IMR-90 (cell line): ENCODE measurements at regions not wholly inside any gene's neighbourhood (a gene's known extent, or its start where the extent isn't known, plus 50 kb on each side); places are given as distances from the start of the nearest gene placed in this dataset.

ENCODE experiments used
- CEBPB ChIP-seq: IDR thresholded peaks from 2 replicates; pipeline ENCODE4 v1.6.1; 2012; ENCODE audit warnings: low read depth, low read length, improper control_type of control experiment
- POLR2A ChIP-seq: IDR thresholded peaks from 2 replicates; pipeline ENCODE4 v1.6.1; 2012; ENCODE audit warnings: mild to moderate bottlenecking, low read depth, low read length
- RAD21 ChIP-seq: IDR thresholded peaks from 2 replicates; pipeline ENCODE4 v1.6.1; 2012; ENCODE audit warnings: low read length, improper control_type of control experiment
- RCOR1 ChIP-seq: IDR thresholded peaks from 2 replicates; pipeline ENCODE4 v1.6.1; 2012; ENCODE audit warnings: mild to moderate bottlenecking, low read length, improper control_type of control experiment; ENCODE audit not compliant: insufficient replicate concordance
- TF ChIP-seq, protein P1 (sequence below): conservative IDR thresholded peaks from 2 replicates; pipeline ENCODE4 v1.5.1; 2012; ENCODE audit warnings: mild to moderate bottlenecking, low read depth, low read length, improper control_type of control experiment

DNA sequence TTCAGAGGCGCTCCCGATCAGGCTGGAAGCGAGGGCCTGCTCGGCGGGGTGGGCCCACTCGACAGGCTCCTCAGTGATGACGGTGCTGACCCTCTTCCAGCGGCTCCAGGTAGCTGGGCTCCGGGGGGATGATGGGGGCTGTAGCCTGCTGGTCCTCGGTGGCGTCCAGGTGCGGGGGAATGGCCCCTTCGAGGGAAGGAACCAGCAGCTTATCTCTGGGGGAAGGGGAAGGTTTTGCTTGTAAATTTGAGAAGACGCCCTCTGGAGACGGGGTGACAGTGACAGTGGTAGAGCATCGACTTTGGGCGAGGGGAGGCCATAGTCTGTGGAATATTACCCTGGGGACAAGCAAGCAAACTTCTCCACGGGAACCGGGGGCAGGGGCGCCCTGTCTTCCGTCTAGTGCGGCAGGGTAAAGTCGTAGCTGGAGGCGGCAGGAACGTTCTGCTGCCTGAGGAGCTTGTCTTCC, 891.9 kb upstream of the LRRTM1 start:
- TF ChIP-seq, protein P1, sequence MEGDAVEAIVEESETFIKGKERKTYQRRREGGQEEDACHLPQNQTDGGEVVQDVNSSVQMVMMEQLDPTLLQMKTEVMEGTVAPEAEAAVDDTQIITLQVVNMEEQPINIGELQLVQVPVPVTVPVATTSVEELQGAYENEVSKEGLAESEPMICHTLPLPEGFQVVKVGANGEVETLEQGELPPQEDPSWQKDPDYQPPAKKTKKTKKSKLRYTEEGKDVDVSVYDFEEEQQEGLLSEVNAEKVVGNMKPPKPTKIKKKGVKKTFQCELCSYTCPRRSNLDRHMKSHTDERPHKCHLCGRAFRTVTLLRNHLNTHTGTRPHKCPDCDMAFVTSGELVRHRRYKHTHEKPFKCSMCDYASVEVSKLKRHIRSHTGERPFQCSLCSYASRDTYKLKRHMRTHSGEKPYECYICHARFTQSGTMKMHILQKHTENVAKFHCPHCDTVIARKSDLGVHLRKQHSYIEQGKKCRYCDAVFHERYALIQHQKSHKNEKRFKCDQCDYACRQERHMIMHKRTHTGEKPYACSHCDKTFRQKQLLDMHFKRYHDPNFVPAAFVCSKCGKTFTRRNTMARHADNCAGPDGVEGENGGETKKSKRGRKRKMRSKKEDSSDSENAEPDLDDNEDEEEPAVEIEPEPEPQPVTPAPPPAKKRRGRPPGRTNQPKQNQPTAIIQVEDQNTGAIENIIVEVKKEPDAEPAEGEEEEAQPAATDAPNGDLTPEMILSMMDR = no peak
- no peak for TF ChIP-seq RAD21
- TF ChIP-seq CEBPB = no peak
- TF ChIP-seq POLR2A = no peak
- TF ChIP-seq RCOR1 = no peak
